Hematopoietic multipotent progenitor cell treated with erythropoietin and hydrocortisone succinate and interleukin-3 and kit ligand, for 6 days (in vitro differentiated cells): ENCODE measurements at regions not wholly inside any gene's neighbourhood (a gene's known extent, or its start where the extent isn't known, plus 50 kb on each side); places are given as distances from the start of the nearest gene placed in this dataset.

Experiments
- DNase-seq: peaks from one replicate; pipeline ENCODE4 v3.0.0-alpha.2; 2015

DNA sequence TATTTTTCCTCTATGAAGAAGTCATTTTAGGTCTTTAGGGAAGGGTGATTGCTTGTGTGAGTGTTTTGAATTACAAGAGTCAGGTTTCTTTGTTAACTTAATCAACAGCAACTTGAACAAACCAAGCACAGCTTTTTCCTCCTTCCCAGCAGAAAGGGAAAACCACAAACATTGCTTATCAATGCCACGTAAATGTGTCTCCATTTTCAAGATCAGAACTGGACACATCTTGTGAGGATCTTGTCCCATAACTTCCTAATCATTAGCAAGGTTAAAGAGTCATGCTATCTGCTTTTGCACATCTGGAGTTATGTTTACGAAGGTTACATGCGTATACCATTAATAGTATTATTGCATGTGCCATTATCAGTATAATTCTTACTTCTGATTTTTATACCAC is 248.0 kb upstream of the FLRT2 start:
- peak; percentile 4 for DNase-seq

DNA sequence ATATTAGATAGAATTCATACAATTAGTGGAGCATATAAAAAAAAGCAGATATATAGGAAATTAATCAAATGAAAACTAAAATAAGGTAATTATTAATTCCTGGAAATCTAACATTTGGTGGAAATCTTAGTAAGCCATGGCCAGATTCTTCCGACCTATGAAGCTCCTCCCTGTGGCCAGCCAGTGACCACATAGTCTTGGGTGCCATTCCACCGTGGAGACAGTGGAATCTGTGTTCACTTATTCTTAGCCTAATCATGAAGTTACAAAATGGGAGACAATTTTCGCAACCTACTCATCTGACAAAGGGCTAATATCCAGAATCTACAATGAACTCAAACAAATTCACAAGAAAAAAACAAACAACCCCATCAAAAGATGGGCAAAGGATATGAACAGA is 241.9 kb upstream of the FLRT2 start:
- DNase-seq: no peak

DNA sequence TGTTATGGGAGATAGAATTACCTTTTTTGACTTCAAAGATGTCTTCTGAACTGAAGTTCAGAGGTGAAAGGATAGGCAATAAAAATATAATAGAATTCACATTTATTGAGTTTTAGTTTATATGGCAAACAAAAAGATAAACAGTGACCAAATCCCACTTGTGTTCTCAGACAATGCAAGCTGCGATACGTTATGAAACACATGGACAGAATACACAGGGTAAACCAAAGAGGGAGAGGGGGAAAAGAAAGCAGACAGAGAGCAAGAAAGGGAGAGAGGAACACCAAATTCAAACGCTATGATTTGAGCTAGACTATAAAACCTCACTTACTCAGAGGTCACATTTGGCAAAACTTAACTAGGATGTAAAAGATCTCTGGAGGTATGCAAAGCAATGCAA is 238.2 kb upstream of the FLRT2 start:
- DNase-seq: no peak

DNA sequence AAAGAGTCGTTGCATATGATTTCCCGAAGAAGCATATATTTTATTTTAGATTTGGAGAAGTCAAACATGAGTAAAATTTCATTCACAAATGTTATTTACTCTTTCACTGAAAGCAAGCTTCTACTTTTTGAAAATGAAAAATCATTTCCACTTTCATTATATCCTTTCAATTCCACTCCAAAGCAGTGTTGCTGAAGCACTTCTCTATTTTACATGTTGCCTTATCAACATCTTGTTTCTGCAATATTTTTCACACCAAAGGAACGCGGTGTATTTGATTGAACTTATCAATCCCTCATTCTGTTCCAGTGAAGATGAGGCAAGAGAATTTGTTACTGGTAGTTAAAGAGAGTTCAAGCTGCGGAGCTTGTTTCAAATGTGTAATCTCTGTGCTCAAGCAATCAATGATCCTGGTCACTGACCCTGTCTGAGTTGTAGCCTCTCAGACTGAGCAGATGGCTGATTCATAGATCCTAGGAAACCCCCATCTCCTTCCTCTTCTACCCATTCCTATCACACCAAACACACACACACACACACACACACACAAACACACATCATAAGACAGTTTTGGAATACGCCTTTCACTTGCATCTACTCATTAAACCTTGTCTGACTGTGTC is 236.2 kb upstream of the FLRT2 start:
- peak; percentile 21 for DNase-seq

DNA sequence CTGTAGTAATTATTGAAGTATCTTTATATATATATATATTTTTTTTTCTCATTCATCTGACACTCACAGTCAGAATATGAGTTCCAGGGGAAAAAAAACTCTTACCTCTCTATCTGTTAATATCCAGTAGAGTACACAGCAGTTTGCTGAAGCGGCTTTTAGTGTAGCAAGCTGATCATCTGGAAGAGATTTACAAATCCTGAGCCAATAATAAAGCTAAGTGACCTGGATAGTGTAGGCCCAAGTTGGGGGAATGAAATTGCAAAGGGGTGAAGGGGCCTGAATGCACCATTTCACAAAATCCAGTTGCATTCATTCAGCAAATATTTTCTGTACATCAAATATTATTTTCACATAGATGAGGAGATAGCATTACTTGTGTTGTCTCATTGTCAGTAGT is 234.6 kb upstream of the FLRT2 start:
- no peak for DNase-seq

DNA sequence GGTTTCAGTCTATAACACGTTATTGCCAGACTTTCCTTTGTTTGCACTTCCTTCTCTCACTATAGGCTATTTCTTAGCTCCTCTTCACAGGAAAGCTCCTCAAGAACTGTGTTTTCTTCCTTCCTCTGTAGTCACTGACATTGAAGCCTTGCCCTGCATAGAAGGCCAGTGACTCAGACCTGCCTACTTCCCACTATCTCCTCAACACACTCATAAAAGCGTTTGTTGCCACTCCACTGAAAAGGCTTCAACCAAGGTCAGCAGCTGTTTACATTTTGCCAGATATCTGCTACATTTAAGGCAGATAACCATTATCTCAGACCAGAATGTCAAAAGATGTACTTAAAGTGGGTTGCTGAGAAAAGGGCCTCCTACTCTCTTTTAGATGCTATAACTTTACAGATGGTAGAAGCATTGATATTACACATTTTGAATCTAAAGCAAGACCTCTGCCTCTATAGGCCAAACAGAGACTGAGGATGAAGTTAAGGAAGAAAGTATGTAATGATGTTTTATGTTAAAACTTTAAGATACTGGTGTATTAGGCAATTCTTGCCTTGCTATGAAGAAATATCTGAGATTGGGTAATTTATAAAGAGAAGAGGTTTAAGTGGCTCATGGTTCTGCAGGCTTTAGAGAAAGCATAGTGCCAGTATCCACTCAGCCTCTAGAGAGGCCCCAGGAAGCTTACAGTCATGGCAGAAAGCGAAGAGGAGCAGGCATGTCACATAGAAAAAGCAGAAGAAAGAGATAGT is 233.3 kb upstream of the FLRT2 start:
- DNase-seq: peak; percentile 45

DNA sequence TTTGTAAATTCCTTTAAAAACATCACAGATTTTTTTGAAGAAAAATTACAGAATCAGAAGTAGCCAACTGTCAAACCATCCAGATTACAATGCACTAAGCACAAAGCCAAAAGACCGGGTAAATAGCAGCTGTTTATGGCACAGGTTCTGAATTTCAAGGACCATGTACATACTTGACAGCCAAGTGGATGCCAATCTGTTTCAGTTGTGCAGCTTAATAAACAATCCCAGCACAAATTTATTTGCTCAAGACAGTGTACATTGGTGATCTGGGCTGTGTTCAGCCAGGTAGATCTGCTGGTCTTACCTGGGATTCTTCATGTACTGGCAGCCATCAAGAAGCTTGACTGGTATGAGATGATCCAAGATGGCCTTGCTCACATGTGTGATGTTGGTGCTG is 229.8 kb upstream of the FLRT2 start:
- DNase-seq: no peak

DNA sequence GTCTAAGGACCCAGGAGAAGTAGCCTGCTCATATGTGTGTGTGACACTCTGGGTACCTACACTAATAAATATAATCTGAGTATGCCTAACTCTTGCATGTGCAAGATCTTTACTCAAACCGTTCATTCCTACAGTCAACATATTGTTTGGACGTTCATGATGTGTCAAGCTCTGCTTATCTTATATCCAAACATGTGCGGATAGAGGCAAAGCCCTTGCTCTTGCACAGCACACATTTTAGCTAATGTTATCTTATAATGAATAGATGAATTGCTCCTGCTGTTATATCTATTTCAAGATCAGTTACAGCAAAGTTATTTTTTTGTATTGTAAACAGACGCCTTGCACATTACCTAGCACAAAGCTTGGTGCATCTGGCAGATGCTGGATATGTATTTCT is 228.4 kb upstream of the FLRT2 start:
- DNase-seq: no peak

DNA sequence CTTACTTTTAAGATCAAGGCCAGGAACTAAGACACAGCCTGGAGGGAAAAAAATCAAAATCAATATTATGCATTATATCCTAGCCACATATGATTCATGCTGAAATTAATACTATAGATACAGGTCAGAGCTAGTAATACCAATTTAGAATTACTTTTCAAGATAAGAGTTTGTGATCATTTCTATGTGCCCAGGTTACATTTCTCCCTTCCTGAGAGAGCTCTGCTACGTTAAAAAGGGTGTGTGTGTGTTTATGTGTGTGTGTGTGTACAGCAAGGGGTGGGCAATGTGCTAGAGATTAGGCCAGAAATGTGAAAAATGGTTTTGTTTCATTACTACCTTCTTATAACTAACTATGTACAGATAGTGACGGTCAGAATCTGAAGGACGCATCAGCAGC is 223.9 kb upstream of the FLRT2 start:
- DNase-seq: no peak

DNA sequence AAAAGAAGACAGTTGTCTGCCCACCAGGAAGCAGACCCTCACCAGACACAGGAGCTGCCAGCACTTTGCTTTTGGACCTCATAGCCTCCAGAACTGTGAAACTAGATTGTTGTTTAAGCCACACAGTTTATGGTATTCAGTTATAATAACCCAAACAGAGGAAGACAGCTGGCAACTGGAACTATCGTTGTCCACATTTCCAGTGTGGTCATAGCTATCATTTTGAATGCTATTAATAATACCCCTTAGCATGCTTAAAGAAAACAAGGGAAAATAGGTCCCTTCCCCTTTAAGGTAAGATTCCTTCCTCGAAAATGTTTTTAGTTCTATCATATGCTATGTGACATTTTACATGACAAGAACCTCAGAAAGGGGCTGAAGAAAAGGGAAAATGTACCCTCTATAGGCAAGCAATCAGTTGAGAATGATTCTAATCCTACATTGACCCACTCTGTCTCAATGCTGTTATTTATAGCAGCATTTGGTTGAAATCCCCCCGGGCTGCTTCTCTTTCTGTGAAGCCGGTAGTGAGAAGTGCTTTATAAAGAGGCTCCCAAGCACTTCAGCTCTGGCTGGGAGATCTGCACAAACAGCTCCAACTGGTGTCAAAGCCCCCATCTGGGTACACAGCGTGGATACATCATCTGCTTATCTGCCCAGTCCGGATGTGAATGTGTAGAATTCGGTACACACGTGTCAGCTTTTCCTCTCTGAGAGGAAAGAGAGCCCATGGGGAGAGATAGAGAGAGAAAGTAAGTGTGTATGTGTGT is 221.2 kb upstream of the FLRT2 start:
- DNase-seq: peak; percentile 53

DNA sequence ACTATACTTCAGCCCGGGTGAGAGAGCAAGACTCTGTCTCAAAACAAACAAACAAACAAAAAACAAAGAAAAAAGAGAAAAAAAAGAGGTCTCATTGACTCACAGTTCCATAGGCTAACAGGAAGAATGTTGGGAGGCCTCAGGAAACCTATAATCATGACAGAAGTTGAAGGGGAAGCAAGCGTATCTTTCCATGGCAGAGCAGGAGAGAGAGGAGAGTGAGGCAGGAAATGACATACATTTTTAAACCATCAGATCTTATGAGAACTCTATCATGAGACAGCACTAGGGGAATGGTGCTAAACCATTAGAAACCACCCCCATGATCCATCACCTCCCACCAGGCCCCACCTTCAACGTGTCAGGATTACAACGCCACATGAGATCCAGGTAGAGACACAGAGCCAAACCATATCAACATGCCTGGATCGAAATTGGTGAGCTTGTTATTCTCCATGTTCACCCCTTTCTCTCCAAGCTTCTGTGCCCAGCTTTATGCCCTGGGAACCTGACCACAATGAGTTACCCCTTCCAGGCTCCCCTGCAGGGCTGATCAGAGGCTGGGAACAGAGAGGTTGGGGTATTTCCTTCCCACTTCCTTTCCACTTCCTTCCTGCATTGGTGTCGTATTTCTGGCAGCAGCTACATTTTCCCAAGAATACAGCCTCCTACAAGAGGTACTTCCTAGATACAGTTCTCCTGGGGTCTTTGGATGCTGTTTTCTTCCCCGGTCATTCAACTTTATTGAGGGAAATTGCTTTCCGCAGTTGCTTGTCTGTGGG is 219.3 kb upstream of the FLRT2 start:
- DNase-seq: no peak

DNA sequence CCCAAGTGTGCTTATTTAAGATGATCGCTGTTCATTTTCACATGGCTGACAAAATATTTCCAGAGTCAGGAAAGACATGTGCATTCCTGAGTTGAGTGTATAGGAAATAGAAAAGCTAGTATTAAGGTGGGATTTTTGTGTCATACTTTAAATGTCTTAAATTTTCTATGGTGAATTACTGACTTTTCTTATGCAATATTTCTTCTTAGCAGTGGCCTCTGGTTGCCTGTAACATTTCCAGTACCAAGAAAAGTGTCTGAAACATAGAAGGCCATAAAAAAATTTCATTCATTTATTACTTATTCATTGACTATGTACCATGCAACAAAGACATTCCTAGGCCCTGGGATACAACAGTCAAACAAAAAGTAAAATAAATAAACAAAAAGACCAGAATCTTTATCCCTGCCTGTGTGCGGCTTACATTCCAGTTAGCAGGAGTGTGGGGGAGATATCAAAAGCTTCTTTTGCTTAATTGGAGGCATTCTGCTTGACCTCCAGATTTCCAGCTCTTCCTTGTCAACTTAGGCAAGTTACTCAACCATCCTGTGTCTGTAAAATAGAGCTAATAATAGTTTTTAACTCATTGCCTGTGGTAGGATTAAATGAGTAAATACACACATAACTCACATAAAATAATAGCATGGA is 216.3 kb upstream of the FLRT2 start:
- DNase-seq: no peak

DNA sequence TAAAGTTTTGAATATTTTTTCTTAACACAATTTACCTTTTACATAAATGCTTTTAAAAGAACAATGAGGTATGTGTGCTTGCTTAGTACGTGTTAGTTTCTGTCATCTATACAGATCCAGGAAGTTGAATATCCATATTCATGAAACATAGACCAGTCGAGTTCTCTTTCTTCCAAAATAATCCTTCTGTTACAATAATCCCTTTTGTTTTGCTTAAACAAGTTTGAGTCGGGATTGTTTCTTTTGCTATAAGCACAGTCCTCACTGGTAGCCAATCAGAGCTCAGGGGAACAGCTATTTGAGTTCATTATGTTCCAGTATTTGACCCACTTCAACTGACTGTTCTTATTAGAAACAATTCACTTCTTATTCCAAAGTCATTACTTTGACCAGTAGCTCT is 214.7 kb upstream of the FLRT2 start:
- no peak for DNase-seq

DNA sequence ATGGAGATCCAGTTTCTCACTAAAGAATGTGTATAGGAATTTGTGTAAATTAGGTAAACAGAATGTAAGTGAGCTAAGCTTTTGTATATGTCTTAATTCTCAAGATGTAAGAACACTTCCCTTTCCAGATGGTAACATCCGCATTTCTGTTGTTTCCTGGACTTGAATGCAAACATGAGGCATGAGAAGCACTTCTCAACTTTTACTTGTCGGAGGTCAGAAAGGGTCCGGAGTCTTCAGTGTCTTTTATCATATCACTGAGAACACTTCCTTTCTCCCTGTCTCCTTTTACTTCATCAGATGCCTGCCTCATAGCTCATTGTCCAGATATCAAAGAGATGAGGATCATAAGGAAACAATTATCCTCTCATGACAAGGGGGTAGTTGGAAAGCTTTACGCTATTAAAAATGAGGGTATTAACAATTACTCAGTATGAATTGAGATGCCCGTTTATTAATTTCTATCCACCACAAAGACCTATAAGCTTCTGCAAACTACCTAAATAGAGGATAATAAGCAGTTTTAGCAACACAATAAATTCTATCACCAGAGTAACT is 214.1 kb upstream of the FLRT2 start:
- no peak for DNase-seq

DNA sequence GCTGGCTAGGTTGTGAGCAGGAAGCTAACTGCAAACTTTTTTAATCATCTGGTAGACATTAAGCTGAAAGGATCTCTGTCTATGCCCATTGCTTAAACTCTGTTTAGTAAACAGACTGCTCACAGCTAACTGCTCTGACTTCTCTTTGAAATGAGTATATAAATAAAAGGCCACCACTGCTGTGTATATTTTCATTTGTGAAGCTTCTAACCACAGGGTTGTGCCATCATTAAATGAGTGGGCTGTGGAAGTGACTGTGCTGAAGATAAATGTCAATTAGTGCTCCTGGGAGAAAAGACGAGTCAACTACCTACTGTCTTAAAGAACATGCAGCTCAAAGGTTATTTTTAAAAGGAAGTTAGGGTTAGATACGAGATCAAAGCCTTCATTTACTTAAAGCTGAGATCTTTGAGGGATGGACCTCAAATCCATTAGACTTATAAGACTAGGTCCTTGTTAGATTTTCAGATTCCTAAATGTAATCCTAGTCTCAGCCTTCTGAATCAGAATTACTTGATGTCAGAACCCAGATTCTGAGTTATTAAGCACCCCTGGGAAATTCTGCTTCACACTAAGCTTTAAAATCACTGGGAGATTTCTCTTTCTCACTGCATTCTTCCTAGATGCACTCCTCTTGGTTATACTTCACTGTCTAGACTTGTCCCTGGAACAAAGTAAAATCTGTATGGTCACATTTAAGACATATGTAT is 213.1 kb upstream of the FLRT2 start:
- no peak for DNase-seq

DNA sequence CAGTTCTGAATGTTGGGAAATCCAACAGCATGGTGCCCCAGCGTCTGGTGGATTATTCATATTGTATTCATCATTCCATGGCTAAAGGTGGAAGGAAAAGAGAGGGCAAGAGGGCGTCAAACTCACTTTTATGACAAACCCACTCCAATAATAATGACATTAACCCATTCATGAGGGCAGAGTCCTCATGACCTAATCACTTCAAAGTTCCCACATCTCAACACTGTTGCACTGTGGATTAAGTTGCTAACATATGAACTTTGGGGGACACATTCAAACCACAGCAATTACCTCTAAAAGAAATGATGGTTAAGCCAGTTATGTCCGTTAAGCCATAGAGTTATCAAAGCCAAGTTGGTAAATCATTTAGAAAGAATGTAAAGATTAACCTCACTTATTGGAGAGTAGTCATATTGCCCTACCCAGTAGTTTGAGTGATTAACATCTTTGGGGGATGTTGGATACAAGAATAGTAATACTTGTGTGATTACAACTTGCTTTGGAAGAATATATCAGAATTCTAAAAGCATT is 212.4 kb upstream of the FLRT2 start:
- no peak for DNase-seq

DNA sequence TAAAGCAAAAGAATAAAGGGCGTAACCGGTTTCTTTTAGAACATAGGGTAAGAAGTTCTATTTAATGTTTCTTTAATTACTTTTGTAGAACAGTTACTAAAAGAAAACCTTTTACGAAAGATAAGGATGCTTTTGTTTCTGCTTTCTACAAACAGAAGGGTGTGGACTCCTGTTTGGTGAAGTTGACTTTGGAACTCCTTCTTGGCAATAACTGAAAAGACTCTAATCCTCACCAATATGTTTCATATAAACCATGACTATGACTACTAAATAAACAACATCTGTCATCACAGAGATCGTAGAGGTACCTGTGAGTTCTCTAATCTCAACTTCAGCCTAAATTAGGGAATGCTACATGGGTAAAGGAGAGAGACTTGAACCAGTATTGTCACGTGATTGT is 210.8 kb upstream of the FLRT2 start:
- no peak for DNase-seq

DNA sequence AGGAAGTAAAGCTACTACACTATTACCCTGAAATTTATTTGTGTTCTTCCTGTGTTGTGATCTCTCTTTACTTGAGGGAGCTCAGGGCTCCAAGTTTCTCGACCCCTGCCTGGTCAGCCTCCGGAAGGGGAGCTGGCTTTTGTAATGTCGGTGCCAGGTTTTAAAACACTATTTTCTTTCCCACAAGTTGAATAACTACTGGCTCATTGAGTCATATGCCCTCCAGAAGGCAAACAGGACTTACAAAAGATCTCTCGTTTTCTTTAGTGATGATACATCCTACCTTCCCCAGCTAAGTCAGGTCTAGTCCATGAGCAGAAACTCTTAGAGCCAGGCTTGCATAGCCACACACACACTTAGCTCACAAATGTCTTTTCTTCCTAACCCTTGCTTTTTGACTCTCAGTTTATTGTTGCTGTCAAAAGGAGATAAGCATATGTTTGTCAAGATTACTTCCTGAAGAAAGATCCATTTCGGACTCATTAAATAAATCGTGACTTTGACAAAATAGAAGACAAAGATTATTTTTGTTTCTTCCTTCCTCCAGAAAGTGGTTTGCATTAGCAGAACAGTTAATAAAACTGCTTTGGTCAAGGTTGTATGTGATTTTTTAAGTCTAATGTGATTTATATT is 209.8 kb upstream of the FLRT2 start:
- DNase-seq: no peak

DNA sequence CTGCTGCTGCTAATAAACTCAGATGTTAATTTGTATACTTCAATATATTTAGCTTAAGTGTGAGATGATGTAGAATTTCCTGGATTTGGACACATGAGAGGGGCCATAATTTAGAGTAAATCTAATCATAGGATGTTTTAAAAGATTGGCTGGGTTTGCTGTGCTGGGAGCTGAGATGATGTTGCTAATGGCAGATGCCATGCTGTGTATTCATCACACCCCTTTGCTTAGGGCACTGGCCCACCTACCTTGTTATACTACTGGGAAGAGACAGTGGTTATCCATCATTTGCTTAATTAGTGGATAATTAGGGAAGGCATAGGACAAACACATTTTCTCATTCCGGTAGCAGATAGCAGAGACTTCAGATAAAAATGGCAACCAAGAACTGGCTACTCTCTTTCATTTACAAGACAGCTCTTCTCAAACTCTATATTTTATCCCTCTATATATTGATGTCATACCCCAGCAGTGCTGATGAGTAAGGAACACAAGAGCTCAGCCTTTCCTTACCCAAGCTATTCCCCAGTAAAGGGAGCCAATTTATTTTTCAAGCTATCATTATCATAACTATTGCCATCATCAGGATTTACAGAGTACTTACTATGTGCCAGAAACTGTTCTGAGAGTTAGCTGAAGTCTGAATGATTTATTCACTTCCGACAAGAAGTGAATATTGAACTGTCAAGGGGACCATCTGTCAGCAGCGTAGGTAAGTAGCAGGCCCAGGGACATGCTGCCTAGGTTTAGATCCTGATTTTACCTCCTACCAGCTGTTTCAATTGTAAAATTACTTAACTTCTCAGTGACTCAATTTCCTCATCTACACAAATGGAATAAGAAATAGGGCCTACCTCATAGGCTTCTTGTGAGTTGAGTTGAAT is 204.6 kb upstream of the FLRT2 start:
- no peak for DNase-seq

DNA sequence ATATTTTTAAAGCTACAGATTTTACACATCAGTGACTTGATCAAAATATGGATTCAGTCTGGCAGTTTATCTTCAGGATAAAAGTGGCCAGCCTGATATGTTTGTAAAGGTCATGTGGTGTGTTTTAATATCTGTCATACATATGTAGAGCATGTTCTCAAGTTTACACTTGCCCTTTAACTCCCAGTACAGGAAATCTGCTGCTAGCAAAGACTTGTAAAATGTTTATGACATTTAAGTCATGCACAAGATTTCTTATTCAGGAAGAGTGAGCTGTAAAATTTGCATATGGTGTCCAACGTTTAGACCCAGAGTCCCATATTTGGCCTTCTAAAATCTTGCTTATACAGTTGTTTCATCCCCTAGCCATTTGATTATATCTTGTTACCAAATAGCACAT is 197.5 kb upstream of the FLRT2 start:
- DNase-seq: no peak
